GM23338 (cell line): ENCODE measurements at regions not wholly inside any gene's neighbourhood (a gene's known extent, or its start where the extent isn't known, plus 50 kb on each side); places are given as distances from the start of the nearest gene placed in this dataset.

Experiments
- ATAC-seq: fragments of 200-7000 bp; cut with Tn5 transposase; 3 replicates; pipeline ENCODE4 v1.9.1; 2020
- DNase-seq: peaks from one replicate; pipeline ENCODE4 v3.0.0-alpha.2; 2015; ENCODE audit warnings: low spot score
- H2AFZ ChIP-seq: fragments of 200-600 bp; sonication (generic); 2 replicates; pipeline ENCODE4 v1.8.0; 2016; ENCODE audit warnings: antibody characterized with exemption, mild to moderate bottlenecking, moderate library complexity
- H3F3A ChIP-seq: fragments of 200-600 bp; sonication (generic); replicated peaks from 2 replicates; pipeline ENCODE4 v1.8.0; 2017; ENCODE audit warnings: antibody characterized with exemption, mixed run types, low read depth
- H3K27ac ChIP-seq: fragments of 200-600 bp; sonication (generic); 2 replicates; pipeline ENCODE4 v1.6.1; 2016; ENCODE audit warnings: low read depth
- H3K27me3 ChIP-seq: fragments of 200-600 bp; sonication (generic); 2 replicates; pipeline ENCODE4 v1.8.0; 2016; ENCODE audit warnings: mild to moderate bottlenecking, mixed run types, moderate library complexity; ENCODE audit not compliant: insufficient read depth
- H3K36me3 ChIP-seq: fragments of 200-600 bp; sonication (generic); 2 replicates; pipeline ENCODE4 v1.8.0; 2016; ENCODE audit warnings: mild to moderate bottlenecking; ENCODE audit not compliant: insufficient read depth
- H3K4me1 ChIP-seq: fragments of 200-600 bp; sonication (generic); 2 replicates; pipeline ENCODE4 v1.8.0; 2016; ENCODE audit warnings: mild to moderate bottlenecking, moderate library complexity; ENCODE audit not compliant: insufficient read depth
- H3K4me2 ChIP-seq: fragments of 200-600 bp; sonication (generic); 2 replicates; pipeline ENCODE4 v1.7.1; 2017; ENCODE audit warnings: mixed run types
- H3K4me3 ChIP-seq: fragments of 200-600 bp; sonication (generic); 2 replicates; pipeline ENCODE4 v1.6.1; 2016; ENCODE audit warnings: mixed run types
- H3K79me2 ChIP-seq: fragments of 200-600 bp; sonication (generic); replicated peaks from 2 replicates; pipeline ENCODE4 v1.8.0; 2017; ENCODE audit warnings: mild to moderate bottlenecking; ENCODE audit not compliant: insufficient read depth
- H3K9me2 ChIP-seq: fragments of 200-600 bp; sonication (generic); 2 replicates; pipeline ENCODE4 v1.8.0; 2017; ENCODE audit not compliant: insufficient read depth
- H4K20me1 ChIP-seq: fragments of 200-600 bp; sonication (generic); replicated peaks from 2 replicates; pipeline ENCODE4 v1.8.0; 2017; ENCODE audit warnings: mild to moderate bottlenecking; ENCODE audit not compliant: insufficient read depth
- H3K27ac Mint-ChIP-seq: 2 replicates; pipeline ENCODE4 v1.8.0; 2020; ENCODE audit warnings: inconsistent platforms, mild to moderate bottlenecking, moderate library complexity, mixed read lengths
- H3K27me3 Mint-ChIP-seq: 3 replicates; pipeline ENCODE4 v1.8.0; 2022; ENCODE audit warnings: low read depth, mild to moderate bottlenecking, moderate library complexity, mixed read lengths, inconsistent platforms; ENCODE audit not compliant: insufficient read depth, poor library complexity
- H3K36me3 Mint-ChIP-seq: 3 replicates; pipeline ENCODE4 v1.8.0; 2021; ENCODE audit warnings: low read depth, mild to moderate bottlenecking, inconsistent platforms, moderate library complexity, mixed read lengths
- H3K4me1 Mint-ChIP-seq: 3 replicates; pipeline ENCODE4 v1.8.0; 2020; ENCODE audit warnings: mild to moderate bottlenecking, inconsistent platforms, mixed read lengths
- H3K4me3 Mint-ChIP-seq: 3 replicates; pipeline ENCODE4 v1.8.0; 2021; ENCODE audit warnings: moderate library complexity, mild to moderate bottlenecking, inconsistent platforms, mixed read lengths
- H3K9me3 Mint-ChIP-seq: 3 replicates; pipeline ENCODE4 v1.8.0; 2020; ENCODE audit warnings: moderate library complexity, mild to moderate bottlenecking, inconsistent platforms, mixed read lengths
- CREB1 ChIP-seq: fragments of 250-450 bp; sonication (Bioruptor Pico); IDR thresholded peaks from 2 replicates; pipeline ENCODE4 v1.5.0; 2020; ENCODE audit warnings: low read depth, mild to moderate bottlenecking, moderate library complexity
- CTCF ChIP-seq, 2 experiments: fragments of 200-600 bp in 1 of 2; sonication (generic) in 1 of 2; conservative IDR thresholded peaks; 2 replicates each; pipeline versions ENCODE4 v1.5.1 to v1.6.1; 2016 to 2017; ENCODE audit warnings: antibody characterized with exemption in 2 of 2, low read depth in 2 of 2, mild to moderate bottlenecking in 2 of 2, moderate library complexity in 1 of 2
- EZH2phosphoT487 ChIP-seq: fragments of 200-600 bp; sonication (generic); IDR thresholded peaks from one replicate; pipeline ENCODE4 v1.8.1; 2018; ENCODE audit warnings: antibody characterized with exemption; ENCODE audit not compliant: unreplicated experiment
- JUNB ChIP-seq: IDR thresholded peaks from one replicate; pipeline ENCODE4 v1.6.1; 2016; ENCODE audit warnings: antibody characterized with exemption; ENCODE audit not compliant: unreplicated experiment
- POLR2AphosphoS5 ChIP-seq: IDR thresholded peaks from 2 replicates; pipeline ENCODE4 v1.6.1; 2016; ENCODE audit warnings: antibody characterized with exemption, low read depth
- REST ChIP-seq: IDR thresholded peaks from one replicate; pipeline ENCODE4 v1.6.1; 2018; ENCODE audit warnings: antibody characterized with exemption; ENCODE audit not compliant: unreplicated experiment
- ZNF114 ChIP-seq: fragments of 250-450 bp; sonication (Bioruptor Pico); IDR thresholded peaks from 2 replicates; pipeline ENCODE4 v1.5.0; 2020; ENCODE audit warnings: mild to moderate bottlenecking, moderate library complexity
- ZNF331 ChIP-seq: fragments of 250-450 bp; sonication (Bioruptor Pico); IDR thresholded peaks from 2 replicates; pipeline ENCODE4 v1.5.0; 2020; ENCODE audit warnings: low read depth, mild to moderate bottlenecking, moderate library complexity
- TF ChIP-seq, protein P1 (sequence below): IDR thresholded peaks from 2 replicates; pipeline ENCODE4 v1.6.1; 2016; ENCODE audit warnings: antibody characterized with exemption

- no peak for ATAC-seq
- no peak overlapping the region for H3K4me2 ChIP-seq
- H3K27ac ChIP-seq = no peak overlapping the region
- H3F3A ChIP-seq = no peaks in the 10 kb centered on the region
- H3K9me2 ChIP-seq = no peaks in the 10 kb centered on the region
- no peak overlapping the region for H2AFZ ChIP-seq
- H3K36me3 ChIP-seq = no peaks in the 10 kb centered on the region
- no peaks in the 10 kb centered on the region for H4K20me1 ChIP-seq
- Mint-ChIP-seq H3K27me3 (peaks cover 4% of the 10 kb centered on the region), H3K27ac (no peak overlapping the region), H3K36me3 (no peaks in the 10 kb centered on the region), H3K4me3 (no peak overlapping the region), H3K9me3 (no peaks in the 10 kb centered on the region; the same call in 2 of the 3 replicates), H3K4me1 (no peaks in the 10 kb centered on the region)
- no peaks in the 10 kb centered on the region for H3K27me3 ChIP-seq
- TF ChIP-seq ZNF114 (no peak), CTCF (conservative IDR thresholded peaks at IDR 0.05; ENCODE audit: low read depth in 2 of 2) (no peak), JUNB (no peak), CREB1 (CRISPR knock-in tag) (no peak)
- DNase-seq = no peak
- H3K79me2 ChIP-seq = no peaks in the 10 kb centered on the region
- H3K4me3 ChIP-seq = no peak overlapping the region
- H3K4me1 ChIP-seq = no peaks in the 10 kb centered on the region
Measured at GRCh38 chr2:129010262-129010661, 691.6 kb upstream of the HS6ST1 start.

GRCh38 chr2:129011466-129012061 lies 692.9 kb upstream of the HS6ST1 start:
- Histone ChIP-seq H3K27ac (no peak overlapping the region), H3K79me2 (no peaks in the 10 kb centered on the region), H3K36me3 (no peaks in the 10 kb centered on the region), H3K4me1 (no peaks in the 10 kb centered on the region), H4K20me1 (no peaks in the 10 kb centered on the region), H3K9me2 (no peaks in the 10 kb centered on the region), H3K27me3 (no peaks in the 10 kb centered on the region), H3F3A (no peaks in the 10 kb centered on the region), H3K4me3 (no peak overlapping the region), H2AFZ (no peak overlapping the region), H3K4me2 (no peak overlapping the region)
- Mint-ChIP-seq H3K27ac (no peak overlapping the region), H3K4me3 (no peak overlapping the region), H3K4me1 (no peaks in the 10 kb centered on the region), H3K27me3 (peaks cover 2% of the 10 kb centered on the region), H3K9me3 (no peaks in the 10 kb centered on the region; the same call in 2 of the 3 replicates), H3K36me3 (no peaks in the 10 kb centered on the region)
- ATAC-seq = no peak
- TF ChIP-seq ZNF331 (no peak), CTCF (conservative IDR thresholded peaks at IDR 0.05; ENCODE audit: low read depth in 2 of 2) (peak in 1 of 2 experiments; percentile 24; a peak in 2 of 4 replicates)
- no peak for DNase-seq

- Histone ChIP-seq H3K79me2 (no peaks in the 10 kb centered on the region), H4K20me1 (no peaks in the 10 kb centered on the region), H3K4me2 (no peak overlapping the region), H3K4me1 (no peaks in the 10 kb centered on the region), H3F3A (no peaks in the 10 kb centered on the region), H3K9me2 (no peaks in the 10 kb centered on the region), H3K36me3 (no peaks in the 10 kb centered on the region), H2AFZ (no peak overlapping the region), H3K27me3 (no peaks in the 10 kb centered on the region), H3K4me3 (no peak overlapping the region), H3K27ac (no peak overlapping the region)
- Mint-ChIP-seq H3K27me3 (no peaks in the 10 kb centered on the region), H3K4me1 (no peaks in the 10 kb centered on the region), H3K9me3 (no peaks in the 10 kb centered on the region), H3K4me3 (no peak overlapping the region), H3K27ac (no peak overlapping the region), H3K36me3 (no peaks in the 10 kb centered on the region)
- DNase-seq (no peak), ATAC-seq (no peak)
- TF ChIP-seq CREB1 (CRISPR knock-in tag) = no peak
- no peak for TF ChIP-seq ZNF331
- no peak for TF ChIP-seq ZNF114
- TF ChIP-seq, protein P1, sequence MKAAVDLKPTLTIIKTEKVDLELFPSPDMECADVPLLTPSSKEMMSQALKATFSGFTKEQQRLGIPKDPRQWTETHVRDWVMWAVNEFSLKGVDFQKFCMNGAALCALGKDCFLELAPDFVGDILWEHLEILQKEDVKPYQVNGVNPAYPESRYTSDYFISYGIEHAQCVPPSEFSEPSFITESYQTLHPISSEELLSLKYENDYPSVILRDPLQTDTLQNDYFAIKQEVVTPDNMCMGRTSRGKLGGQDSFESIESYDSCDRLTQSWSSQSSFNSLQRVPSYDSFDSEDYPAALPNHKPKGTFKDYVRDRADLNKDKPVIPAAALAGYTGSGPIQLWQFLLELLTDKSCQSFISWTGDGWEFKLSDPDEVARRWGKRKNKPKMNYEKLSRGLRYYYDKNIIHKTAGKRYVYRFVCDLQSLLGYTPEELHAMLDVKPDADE = no peak
- TF ChIP-seq REST = no peak
- TF ChIP-seq POLR2AphosphoS5 = no peak
- TF ChIP-seq EZH2phosphoT487 = no peak
Measured at GRCh38 chr2:129014432-129014831, 695.8 kb upstream of the HS6ST1 start.
